Chondrocyte (in vitro differentiated cells): ENCODE measurements at regions not wholly inside any gene's neighbourhood (a gene's known extent, or its start where the extent isn't known, plus 50 kb on each side); places are given as distances from the start of the nearest gene placed in this dataset.

Experiments used
- DNase-seq: peaks from one replicate; pipeline ENCODE4 v3.0.0; 2021; ENCODE audit warnings: mixed read lengths, low spot score
- H3K27ac Mint-ChIP-seq: one replicate; pipeline ENCODE4 v1.8.0; 2021; ENCODE audit warnings: mild to moderate bottlenecking, moderate library complexity, mixed read lengths; ENCODE audit not compliant: unreplicated experiment
- H3K27me3 Mint-ChIP-seq: 2 replicates; pipeline ENCODE4 v1.8.0; 2021; ENCODE audit warnings: low read depth, mixed read lengths
- H3K36me3 Mint-ChIP-seq: 2 replicates; pipeline ENCODE4 v1.8.0; 2021; ENCODE audit warnings: low read depth, mixed read lengths
- H3K4me1 Mint-ChIP-seq: 2 replicates; pipeline ENCODE4 v1.8.0; 2021; ENCODE audit warnings: low read depth, mild to moderate bottlenecking, mixed read lengths
- H3K4me3 Mint-ChIP-seq: one replicate; pipeline ENCODE4 v1.8.0; 2021; ENCODE audit warnings: mild to moderate bottlenecking, moderate library complexity, mixed read lengths; ENCODE audit not compliant: unreplicated experiment
- H3K9me3 Mint-ChIP-seq: 2 replicates; pipeline ENCODE4 v1.8.0; 2021; ENCODE audit warnings: low read depth, mixed read lengths
- TF ChIP-seq, protein P1 (sequence below): fragments of 200-600 bp; sonication (generic); IDR thresholded peaks from 2 replicates; pipeline ENCODE4 v1.5.0; 2021; ENCODE audit warnings: antibody characterized with exemption, mild to moderate bottlenecking, moderate library complexity

DNA sequence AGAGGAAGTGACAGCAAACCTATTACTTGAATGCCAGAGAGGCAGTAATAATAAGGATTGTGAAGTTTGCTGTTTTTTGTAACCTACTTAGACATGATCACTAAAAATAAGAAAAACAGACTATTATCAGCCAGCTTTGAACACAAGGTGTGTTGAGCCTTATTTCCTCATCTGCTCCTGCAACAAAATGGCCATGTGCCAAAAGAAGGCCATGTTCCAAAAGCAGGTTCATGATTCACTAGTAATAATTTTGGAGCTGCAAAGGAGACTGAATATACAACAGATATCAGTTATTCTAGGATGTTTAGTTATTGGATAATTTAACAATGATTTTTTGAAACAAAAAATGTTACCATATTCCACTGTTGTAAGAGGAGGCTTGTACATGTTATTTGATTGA lies 578.7 kb downstream of the SQOR start:
- H3K4me1 Mint-ChIP-seq, result no peaks in the 10 kb centered on the region
- DNase-seq, result no peak
- no peak overlapping the region for H3K27ac Mint-ChIP-seq
- peaks cover 17% of the 10 kb centered on the region for H3K9me3 Mint-ChIP-seq
- H3K4me3 Mint-ChIP-seq, result no peak overlapping the region
- no peaks in the 10 kb centered on the region for H3K36me3 Mint-ChIP-seq
- H3K27me3 Mint-ChIP-seq, result no peaks in the 10 kb centered on the region
- TF ChIP-seq, protein P1, sequence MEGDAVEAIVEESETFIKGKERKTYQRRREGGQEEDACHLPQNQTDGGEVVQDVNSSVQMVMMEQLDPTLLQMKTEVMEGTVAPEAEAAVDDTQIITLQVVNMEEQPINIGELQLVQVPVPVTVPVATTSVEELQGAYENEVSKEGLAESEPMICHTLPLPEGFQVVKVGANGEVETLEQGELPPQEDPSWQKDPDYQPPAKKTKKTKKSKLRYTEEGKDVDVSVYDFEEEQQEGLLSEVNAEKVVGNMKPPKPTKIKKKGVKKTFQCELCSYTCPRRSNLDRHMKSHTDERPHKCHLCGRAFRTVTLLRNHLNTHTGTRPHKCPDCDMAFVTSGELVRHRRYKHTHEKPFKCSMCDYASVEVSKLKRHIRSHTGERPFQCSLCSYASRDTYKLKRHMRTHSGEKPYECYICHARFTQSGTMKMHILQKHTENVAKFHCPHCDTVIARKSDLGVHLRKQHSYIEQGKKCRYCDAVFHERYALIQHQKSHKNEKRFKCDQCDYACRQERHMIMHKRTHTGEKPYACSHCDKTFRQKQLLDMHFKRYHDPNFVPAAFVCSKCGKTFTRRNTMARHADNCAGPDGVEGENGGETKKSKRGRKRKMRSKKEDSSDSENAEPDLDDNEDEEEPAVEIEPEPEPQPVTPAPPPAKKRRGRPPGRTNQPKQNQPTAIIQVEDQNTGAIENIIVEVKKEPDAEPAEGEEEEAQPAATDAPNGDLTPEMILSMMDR, result no peak

- TF ChIP-seq, protein P1, result no peak
- no peaks in the 10 kb centered on the region for H3K4me1 Mint-ChIP-seq
- H3K9me3 Mint-ChIP-seq, result peaks cover 3% of the 10 kb centered on the region
- DNase-seq, result no peak
- no peak overlapping the region for H3K4me3 Mint-ChIP-seq
- no peaks in the 10 kb centered on the region for H3K36me3 Mint-ChIP-seq
- H3K27ac Mint-ChIP-seq, result no peak overlapping the region
- no peaks in the 10 kb centered on the region for H3K27me3 Mint-ChIP-seq
These were observed 588.0 kb downstream of the SQOR start for GRCh38 chr15:46222826-46223225.

- no peak overlapping the region for H3K4me3 Mint-ChIP-seq
- no peak for DNase-seq
- no peaks in the 10 kb centered on the region for H3K36me3 Mint-ChIP-seq
- no peaks in the 10 kb centered on the region for H3K9me3 Mint-ChIP-seq
- H3K27ac Mint-ChIP-seq, result no peak overlapping the region
- TF ChIP-seq, protein P1, result no peak
- H3K27me3 Mint-ChIP-seq, result no peaks in the 10 kb centered on the region
- no peaks in the 10 kb centered on the region for H3K4me1 Mint-ChIP-seq
These were observed 594.4 kb downstream of the SQOR start for GRCh38 chr15:46229263-46229662.

GRCh38 chr15:46231786-46232185 lies 597.0 kb downstream of the SQOR start:
- H3K4me1 Mint-ChIP-seq, result no peaks in the 10 kb centered on the region
- DNase-seq, result no peak
- H3K27ac Mint-ChIP-seq, result no peak overlapping the region
- TF ChIP-seq, protein P1, result no peak
- H3K9me3 Mint-ChIP-seq, result no peaks in the 10 kb centered on the region
- H3K27me3 Mint-ChIP-seq, result no peaks in the 10 kb centered on the region
- no peak overlapping the region for H3K4me3 Mint-ChIP-seq
- no peaks in the 10 kb centered on the region for H3K36me3 Mint-ChIP-seq

DNA sequence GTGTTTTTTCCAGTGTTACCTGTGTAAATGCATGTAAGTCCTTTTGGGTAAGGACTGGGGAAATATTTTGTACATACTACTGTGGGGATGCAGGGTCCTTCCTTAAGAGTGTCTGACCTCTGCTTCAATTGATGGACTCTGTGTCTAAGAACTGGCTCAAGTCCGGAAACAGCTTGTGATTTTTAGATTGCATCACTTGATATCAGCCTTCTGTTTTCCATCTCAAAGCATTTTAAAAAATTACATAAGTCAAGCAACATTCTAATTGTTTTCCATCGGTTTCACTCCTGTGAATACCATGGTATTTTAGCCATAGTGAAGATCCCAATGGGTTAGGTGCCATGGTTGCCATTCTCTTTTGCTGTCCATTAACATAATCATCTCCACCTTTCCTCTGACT lies 597.6 kb downstream of the SQOR start:
- Mint-ChIP-seq H3K27me3 (no peaks in the 10 kb centered on the region), H3K9me3 (no peaks in the 10 kb centered on the region), H3K4me3 (no peak overlapping the region), H3K36me3 (no peaks in the 10 kb centered on the region), H3K27ac (no peak overlapping the region), H3K4me1 (no peaks in the 10 kb centered on the region)
- DNase-seq, result no peak
- TF ChIP-seq, protein P1, result no peak
